AG04450 (cell line): ENCODE measurements at regions not wholly inside any gene's neighbourhood (a gene's known extent, or its start where the extent isn't known, plus 50 kb on each side); places are given as distances from the start of the nearest gene placed in this dataset.
A peak's percentile ranks its signal among the peaks of the same experiment; 100 is the strongest.

ENCODE experiments used
- CTCF ChIA-PET: fragments of 300-600, 350-600 bp; formaldehyde crosslinking; extraction: SDS; loops from one replicate; lab custom pipeline; 2022; ENCODE audit warnings: antibody characterized with exemption, inconsistent platforms; lab: Charles Lee
- POLR2A ChIA-PET: fragments of 350-600 bp; formaldehyde crosslinking; extraction: SDS; loops from one replicate; lab custom pipeline; 2021; ENCODE audit warnings: antibody characterized with exemption, inconsistent platforms; lab: Yijun Ruan, JAX
- DNase-seq: peaks from one replicate; pipeline ENCODE4 v3.0.0-alpha.2; 2011; ENCODE audit warnings: low read depth, low spot score
- H3K27ac ChIP-seq: one replicate; pipeline ENCODE4 v1.5.1; 2012; ENCODE audit warnings: low read depth, low read length, control low read depth
- H3K27me3 ChIP-seq: one replicate; pipeline ENCODE4 v1.6.0; 2012; ENCODE audit warnings: low read length; ENCODE audit not compliant: control insufficient read depth, insufficient read depth
- H3K4me3 ChIP-seq: 2 replicates; pipeline ENCODE4 v1.5.1; 2011; ENCODE audit warnings: mild to moderate bottlenecking, low read depth, low read length, control low read depth
- H3K9me3 ChIP-seq: 2 replicates; pipeline ENCODE4 v1.5.1; 2012; ENCODE audit warnings: low read length; ENCODE audit not compliant: control insufficient read depth, insufficient read depth
- TF ChIP-seq, protein P1 (sequence below): IDR thresholded peaks from 2 replicates; pipeline ENCODE4 v1.5.1; 2011; ENCODE audit warnings: low read depth, low read length, control low read depth, inconsistent platforms

DNA sequence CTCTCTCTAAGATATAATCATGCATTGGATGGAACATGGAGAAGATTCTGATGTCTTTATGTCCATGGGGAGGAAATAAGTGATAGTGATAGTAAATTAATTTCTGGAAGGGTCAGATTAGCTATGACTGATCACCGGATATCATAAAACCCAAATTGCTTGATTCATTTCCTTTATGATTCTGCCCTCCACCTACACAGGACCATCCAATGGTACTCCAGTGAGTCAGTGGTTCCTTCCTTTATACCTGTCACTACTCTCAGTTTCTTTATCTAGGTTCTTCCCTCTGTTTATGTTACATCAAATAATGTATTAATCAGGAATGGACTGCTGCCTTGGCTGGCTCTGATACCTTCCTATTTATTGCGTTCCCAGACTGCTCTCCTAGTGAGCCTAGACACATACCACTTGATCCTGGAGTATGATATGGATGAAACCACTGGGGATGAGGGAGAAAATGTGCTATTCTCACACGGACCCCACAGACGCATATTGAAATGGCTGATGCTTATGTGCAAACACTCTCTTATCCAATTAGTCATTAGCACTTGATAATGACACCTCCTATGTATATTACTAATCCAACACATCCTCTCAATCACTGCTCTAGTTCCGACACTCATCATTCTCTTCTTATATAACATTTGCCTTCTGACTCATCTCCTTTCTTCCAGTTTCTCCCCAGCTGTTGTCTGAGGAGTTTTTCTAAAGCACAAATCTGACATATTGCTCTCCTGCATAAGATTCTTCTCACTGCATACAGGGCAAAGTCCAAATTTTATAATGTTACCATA is 315.6 kb downstream of the INSIG2 start:
- TF ChIP-seq, protein P1, sequence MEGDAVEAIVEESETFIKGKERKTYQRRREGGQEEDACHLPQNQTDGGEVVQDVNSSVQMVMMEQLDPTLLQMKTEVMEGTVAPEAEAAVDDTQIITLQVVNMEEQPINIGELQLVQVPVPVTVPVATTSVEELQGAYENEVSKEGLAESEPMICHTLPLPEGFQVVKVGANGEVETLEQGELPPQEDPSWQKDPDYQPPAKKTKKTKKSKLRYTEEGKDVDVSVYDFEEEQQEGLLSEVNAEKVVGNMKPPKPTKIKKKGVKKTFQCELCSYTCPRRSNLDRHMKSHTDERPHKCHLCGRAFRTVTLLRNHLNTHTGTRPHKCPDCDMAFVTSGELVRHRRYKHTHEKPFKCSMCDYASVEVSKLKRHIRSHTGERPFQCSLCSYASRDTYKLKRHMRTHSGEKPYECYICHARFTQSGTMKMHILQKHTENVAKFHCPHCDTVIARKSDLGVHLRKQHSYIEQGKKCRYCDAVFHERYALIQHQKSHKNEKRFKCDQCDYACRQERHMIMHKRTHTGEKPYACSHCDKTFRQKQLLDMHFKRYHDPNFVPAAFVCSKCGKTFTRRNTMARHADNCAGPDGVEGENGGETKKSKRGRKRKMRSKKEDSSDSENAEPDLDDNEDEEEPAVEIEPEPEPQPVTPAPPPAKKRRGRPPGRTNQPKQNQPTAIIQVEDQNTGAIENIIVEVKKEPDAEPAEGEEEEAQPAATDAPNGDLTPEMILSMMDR, result no peak
- no peak overlapping the region for H3K4me3 ChIP-seq
- H3K27ac ChIP-seq, result no peak overlapping the region
- no peaks in the 10 kb centered on the region for H3K27me3 ChIP-seq
- no peaks in the 10 kb centered on the region for H3K9me3 ChIP-seq
- POLR2A ChIA-PET, result no interaction called here
- no peak for DNase-seq
- CTCF ChIA-PET, result interaction anchor here (0.9 kb wide), 1 partner anchor 478 kb away, joined by 3 read pairs; no protein-coding TSS in a partner anchor

DNA sequence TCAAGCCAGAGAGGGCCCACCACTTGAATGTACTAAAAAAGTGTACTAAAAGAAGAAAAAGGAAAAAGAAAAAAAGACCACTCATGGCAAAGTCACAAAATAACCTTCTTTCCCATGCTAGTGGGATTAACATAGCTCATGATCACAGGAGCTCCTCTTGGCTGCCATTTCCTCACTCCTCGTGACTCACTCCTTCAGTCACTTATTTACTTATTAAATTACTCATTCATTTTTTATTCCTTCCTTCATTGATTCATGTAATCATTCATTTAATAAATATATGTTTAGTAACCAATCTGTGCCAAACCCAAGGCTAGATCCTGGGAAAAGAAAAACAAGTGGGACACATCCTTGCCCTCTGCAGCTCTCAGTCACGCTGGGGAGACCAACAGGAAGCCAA is 300.5 kb downstream of the INSIG2 start:
- ChIA-PET CTCF (interaction anchor here (0.8 to 1.4 kb wide), 3 partner anchors 165 to 574 kb away, joined by 3 to 7 read pairs (median 3); partner anchors contain the start of gene DDX18), POLR2A (interaction anchor here (0.9 kb wide), 1 partner anchor 16 kb away, joined by 3 read pairs; no protein-coding TSS in a partner anchor)
- TF ChIP-seq, protein P1, result no peak
- Histone ChIP-seq H3K4me3 (no peak overlapping the region), H3K27ac (peak overlapping the region; percentile 47), H3K9me3 (no peaks in the 10 kb centered on the region), H3K27me3 (no peaks in the 10 kb centered on the region)
- DNase-seq, result peak; percentile 29

DNA sequence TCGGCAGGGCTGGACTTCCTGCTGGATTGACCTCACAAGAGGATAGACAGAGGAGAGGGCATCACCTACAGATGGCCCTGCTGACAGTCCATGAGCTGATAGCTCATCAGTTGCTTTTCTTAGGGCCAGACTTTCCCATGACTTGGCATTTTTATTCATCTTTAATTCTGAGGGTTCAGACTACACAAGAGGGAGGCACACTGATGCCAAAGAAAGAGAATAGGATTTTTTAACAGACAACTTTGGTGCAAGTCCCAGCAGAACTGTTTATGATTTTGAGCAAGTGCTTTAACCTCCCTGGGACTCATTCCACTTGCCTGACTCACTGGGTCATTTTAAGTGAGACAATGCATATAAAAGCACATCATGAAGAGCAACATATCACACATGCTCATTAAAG is 299.2 kb downstream of the INSIG2 start:
- Histone ChIP-seq H3K27me3 (no peaks in the 10 kb centered on the region), H3K9me3 (no peaks in the 10 kb centered on the region), H3K27ac (peak overlapping the region; percentile 83), H3K4me3 (no peak overlapping the region)
- CTCF ChIA-PET, result interaction anchor here (1.2 kb wide), 1 partner anchor 468 kb away, joined by 3 read pairs; no protein-coding TSS in a partner anchor
- peak; percentile 33 for DNase-seq
- TF ChIP-seq, protein P1, result no peak
- POLR2A ChIA-PET, result no interaction called here

DNA sequence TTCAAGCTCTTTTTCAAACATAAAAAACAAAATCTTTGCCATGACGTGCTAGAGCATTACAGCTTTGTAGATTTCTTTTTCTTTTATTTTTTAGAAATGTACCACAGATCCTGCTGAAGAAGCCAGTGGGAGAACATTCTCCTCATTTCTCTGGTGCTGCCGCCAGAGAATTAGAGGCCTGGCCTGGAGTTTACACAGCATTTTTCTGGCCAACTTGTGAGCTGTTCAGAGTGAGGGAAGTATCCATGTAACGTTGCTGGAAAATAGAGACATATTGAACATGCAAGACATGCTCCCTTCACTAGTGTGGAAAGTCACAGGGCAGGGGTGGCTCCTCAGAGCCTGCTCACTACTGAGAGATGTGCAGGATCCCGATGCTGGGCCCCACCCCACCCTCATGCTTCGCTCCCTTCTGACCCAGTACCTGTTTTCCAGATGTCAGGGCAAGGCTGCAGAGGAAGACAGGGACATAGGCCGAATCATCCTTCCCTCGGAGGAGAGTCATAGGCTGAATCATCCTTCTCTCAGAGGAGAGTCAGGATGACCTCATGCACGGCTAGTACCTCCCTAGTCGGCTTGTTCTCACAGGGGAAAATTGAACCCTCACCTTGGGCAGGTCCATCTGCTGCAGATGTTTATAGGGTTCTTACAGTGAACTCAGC is 298.5 kb downstream of the INSIG2 start:
- TF ChIP-seq, protein P1, result no peak
- Histone ChIP-seq H3K4me3 (no peak overlapping the region), H3K27ac (peak overlapping the region; percentile 83), H3K9me3 (no peaks in the 10 kb centered on the region), H3K27me3 (no peaks in the 10 kb centered on the region)
- DNase-seq, result peak; percentile 44
- POLR2A ChIA-PET, result no interaction called here
- CTCF ChIA-PET, result interaction anchor here (0.5 to 1.2 kb wide), 2 partner anchors 153 to 468 kb away, joined by 3 to 5 read pairs; no protein-coding TSS in a partner anchor
